NCI-H748 (cell line): ENCODE measurements at regions not wholly inside any gene's neighbourhood (a gene's known extent, or its start where the extent isn't known, plus 50 kb on each side); places are given as distances from the start of the nearest gene placed in this dataset.
"Not testable (repeated sequence)": the region's sequence is repeated elsewhere in the genome, so short reads cannot be mapped to it uniquely, and the experiment has no call there.

ENCODE experiments used
- DNase-seq: peaks from one replicate; lab custom pipeline; 2025; ENCODE audit not compliant: unreplicated experiment; lab: John Stamatoyannopoulos, UW

DNA sequence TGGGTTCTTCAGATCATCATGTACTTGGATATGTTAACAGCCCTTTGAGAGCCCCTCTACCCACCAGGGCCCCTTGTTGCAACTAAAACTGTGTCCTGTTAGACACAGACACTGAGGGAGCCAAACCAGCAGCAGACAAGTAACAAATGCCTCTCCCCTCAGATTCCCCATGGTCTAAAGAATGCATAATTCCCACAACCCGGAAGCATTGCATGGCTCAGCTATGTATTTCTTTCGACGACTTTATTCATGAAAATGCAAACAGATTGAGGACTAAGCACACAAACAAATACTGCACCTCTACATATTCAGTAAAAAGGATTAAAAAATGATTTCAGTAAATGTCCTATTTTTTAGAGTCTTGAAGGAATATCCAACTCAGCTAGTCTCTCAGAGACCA lies 70.1 kb upstream of the HECW1 start:
- DNase-seq, result no peak

DNA sequence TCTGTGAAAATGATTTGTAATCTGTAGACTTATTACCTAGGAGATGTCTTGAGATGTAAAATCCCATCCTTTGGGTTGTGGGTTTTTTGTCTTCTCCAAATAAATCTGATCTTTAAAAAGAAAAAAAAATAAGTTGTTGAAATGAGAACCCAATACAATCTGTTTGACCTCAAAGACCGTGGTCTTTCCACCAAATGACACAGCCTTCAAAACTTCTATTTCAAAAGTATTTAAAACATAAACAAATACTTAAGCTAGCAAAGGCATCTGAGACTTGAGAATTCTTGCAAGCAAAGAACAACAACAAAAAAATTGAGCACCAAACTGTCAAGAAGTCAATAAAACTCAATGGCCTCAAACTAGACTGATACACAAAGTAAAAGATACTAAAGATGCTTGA lies 67.9 kb upstream of the HECW1 start:
- no peak for DNase-seq

DNA sequence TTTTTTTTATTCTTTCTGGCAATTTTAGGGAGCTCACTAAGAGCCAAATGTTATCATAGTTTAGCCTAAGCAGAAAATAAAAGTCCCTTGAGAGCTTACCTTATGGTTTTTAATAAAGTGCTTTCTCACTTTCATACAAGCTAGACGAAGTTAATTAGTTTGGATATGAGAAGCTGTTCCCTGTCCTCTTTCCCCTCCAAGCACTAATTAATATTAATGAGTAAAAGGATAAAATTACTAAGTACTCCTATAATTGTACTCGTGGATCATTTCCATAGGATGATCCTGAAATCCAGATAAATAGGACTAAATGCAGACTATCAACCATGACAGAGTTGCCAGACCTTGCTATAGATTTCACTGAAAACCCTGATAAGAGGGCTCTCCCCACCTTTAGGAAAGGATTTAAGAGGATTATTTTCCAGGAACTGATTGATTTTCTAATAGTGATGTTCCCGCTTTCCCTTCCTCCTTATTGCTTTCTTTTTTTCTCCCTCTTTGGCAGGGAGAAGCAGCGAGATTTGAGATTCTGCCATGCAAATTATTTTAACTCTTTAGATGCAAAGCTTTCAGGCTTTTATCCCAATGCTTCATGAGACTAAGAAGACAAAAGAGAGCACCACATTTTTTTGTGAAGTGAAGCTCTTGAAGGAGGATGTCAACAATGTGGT lies 58.3 kb upstream of the HECW1 start:
- no peak for DNase-seq

DNA sequence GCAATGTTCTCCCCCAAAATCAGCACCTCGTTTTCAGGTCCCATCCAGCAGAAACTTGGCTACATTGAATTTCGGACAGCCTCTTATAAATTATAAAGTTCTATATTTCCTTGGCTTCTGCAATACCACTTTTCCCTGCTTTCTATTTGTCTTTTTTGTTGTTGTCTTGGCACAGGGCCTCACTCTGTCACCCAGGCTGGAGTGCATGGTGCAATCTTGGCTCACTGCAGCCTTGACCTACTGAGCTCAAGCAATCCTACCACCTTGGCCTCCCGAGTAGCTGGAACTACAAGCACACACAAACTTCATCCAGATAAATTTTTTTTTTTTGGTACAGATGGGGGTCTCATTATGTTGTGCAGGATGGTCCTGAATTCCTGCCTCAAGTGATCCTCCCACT lies 55.3 kb upstream of the HECW1 start:
- DNase-seq, result no peak

DNA sequence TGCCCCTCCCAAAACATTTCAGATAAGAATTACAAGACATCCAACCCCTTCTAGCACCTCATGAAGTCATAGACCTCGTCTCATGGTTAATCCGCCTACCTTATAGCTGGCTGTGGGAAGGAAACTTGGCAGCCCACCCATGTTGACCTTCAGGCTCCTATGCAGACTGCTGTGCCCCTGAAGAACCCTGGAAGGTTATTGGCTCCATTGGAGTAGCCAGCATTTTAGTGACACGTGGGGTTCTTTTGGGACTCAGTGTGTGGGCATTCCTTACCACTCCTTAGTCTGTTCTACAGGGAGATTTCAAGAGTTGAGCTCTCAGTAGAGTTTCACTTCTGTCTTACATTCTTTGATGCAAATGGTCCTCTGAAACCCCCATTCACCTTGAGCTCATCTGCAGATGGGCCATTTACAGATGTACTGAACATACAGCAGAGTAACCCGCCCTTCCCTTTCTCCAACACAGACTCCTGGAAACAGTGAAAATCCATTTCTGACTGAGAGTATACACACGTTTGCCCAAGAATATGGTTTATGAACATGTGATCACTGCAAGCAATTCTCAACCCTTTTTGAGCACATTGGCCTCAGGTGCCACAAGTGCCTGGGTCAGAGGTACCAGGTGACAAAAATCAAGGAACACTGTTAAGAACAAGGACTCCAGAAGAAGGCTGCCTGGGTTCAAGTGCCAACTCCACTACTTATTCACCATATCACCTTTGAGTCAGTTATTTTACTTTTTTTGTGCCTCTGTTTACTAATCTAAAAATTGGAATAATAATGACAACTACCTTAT lies 54.0 kb upstream of the HECW1 start:
- DNase-seq, result peak; percentile 30

DNA sequence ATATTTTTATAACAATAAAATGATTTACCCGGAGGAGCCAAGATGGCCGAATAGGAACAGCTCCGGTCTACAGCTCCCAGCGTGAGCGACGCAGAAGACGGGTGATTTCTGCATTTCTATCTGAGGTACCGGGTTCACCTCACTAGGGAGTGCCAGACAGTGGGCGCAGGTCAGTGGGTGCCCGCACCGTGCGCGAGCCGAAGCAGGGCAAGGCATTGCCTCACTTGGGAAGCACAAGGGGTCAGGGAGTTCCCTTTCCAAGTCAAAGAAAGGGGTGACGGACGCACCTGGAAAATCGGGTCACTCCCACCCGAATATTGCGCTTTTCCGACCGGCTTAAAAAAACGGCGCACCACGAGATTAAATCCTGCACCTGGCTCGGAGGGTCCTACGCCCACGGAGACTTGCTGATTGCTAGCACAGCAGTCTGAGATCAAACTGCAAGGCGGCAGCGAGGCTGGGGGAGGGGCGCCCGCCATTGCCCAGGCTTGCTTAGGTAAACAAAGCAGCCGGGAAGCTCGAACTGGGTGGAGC lies 53.3 kb upstream of the HECW1 start:
- not testable (repeated sequence) for DNase-seq
